GM12873 (cell line): ENCODE measurements at regions not wholly inside any gene's neighbourhood (a gene's known extent, or its start where the extent isn't known, plus 50 kb on each side); places are given as distances from the start of the nearest gene placed in this dataset.

Experiments
- CTCF ChIP-seq: IDR thresholded peaks from 2 replicates; pipeline ENCODE4 v1.5.1; 2012; ENCODE audit warnings: low read depth, mild to moderate bottlenecking, moderate library complexity, low read length, control low read depth; ENCODE audit not compliant: insufficient read depth; ENCODE audit errors: missing control alignments

DNA sequence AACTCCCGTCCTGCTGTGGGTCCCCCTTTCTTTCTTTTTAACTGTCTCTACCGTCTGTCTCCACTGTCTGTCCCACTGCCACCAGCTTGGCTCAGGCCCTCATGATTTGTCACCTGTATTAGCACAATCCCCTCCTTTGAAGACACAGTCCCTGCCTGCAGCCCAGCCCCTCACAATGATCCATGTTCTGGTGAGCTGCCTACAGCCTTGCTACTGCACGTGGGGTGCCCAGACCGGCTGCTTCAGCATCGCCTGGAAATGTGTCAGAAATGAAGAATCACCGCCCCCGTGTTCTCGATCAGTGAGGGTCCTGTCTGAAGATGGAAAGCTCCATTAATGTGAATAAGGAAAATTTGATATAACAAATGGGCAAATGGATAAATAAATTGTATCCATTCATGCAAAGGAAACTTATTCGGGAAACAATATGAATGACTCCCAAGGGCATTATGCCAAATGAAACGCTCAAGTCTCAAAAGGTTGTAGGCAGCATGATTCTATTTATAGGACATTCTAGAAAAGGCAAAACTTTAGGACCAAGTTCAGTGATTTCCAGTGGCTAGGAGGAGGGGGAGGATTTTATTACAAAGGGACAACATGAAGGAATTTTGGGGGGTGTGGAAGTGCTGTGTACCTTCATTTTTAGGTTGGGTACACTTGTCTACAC is 59.4 kb upstream of the CD83 start:
- no peak for TF ChIP-seq CTCF

DNA sequence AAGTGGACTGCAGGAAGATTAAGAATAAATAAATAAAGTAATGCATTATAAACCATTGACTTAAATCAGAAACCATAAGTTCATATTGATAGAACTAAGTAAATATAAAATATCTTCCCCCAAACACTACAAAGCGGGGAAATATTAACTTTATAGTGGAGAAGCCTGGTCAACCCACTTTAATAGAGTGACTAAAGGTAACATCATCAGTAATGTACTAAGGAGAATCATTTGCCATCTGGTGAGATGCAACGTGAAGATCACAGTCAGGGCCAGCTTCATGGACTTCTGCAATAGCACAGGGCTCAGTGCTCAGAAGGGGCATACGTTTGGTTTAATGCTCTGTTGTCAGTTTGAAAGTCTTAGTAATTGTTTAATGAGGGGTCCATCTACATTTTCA is 58.8 kb upstream of the CD83 start:
- no peak for TF ChIP-seq CTCF

DNA sequence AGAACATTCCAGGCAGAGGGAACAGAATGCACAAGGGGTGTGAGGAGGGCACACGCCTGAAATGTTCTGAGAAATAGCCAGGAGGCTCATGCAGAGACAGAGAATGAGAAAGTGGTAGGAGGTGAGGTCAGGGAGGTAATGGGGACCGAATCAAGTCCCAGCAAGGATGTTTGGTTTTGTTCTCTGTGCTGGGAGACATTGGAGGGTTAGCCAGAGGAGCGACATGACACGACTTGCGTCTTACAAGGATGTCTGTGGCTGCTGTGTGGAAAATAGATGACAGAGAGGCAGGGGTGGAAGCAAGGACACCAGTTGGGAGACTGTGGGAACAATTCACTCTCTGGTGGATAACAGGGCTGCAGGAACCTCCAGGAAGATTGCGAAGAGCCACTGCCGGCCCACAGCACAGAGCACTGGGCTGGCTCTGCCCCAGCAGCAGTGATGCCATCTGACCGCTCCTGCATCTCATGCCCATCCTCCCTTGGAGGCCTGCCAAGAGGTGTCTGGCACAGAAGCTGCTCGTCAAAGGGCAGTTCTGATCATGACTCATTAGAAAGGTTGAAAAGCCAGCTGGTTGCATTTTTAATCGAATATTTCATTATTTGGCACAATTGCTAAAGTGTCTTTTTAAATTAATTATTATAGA is 57.7 kb upstream of the CD83 start:
- no peak for TF ChIP-seq CTCF

- no peak for TF ChIP-seq CTCF
Measured at GRCh38 chr6:14060971-14061370, 56.6 kb upstream of the CD83 start.

GRCh38 chr6:14061643-14062042 is 55.9 kb upstream of the CD83 start:
- no peak for TF ChIP-seq CTCF

DNA sequence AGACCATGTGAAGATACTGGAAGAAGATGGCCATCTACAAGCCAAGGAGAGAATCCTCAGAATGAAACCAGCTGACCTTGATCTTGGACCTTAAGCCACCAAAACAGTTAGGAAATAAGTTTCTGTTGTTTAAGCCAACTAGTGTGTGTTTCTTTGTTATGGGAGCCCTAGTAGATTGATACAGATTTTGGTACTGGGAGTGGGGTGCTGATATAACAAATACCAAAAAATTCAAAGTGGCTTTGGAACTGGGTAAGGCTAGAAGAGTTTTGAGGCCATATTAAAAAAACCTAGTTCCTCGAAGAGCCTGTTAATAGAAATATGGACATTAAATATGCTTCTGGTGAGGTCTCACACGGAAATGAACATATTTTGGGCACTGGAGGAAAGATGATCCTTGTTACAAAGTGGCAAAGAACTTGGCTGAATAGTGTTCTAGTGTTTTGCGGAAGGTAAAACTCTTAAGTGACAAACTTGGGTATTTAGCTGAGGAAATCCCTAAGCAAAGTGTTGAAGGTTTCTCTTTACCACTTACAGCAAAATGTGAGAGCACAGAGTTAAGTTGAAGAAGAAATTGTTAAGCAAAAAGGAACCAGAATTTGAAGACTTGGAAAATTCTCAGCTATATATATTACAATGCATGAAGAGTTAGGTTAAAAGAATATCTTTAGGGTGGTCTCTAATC is 55.1 kb upstream of the CD83 start:
- TF ChIP-seq CTCF = no peak

DNA sequence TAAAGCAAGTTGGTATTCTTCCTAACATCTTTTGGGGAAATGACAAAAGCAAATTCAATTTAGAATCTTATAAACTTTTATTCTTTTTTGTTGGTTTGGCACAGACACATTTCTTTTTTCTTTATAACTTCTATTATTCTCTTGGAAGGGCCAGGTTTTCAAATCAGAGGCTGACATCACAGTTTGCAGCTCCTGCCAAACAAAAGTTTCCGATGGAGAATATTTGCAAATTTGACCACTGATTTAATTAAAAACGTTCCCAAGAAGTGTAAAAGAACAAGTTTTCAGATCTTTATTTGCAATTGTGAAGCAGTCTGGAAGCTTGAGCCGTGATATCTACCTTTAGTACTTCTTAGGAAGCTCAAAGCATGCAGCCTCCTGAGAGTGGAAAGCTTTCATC is 53.8 kb upstream of the CD83 start:
- no peak for TF ChIP-seq CTCF
